Activated CD4-positive, alpha-beta T cell treated with anti-CD3 and anti-CD28 coated beads, Interleukin-2, amount 50 U/mL, for 1 hour (primary cell): ENCODE measurements at regions not wholly inside any gene's neighbourhood (a gene's known extent, or its start where the extent isn't known, plus 50 kb on each side); places are given as distances from the start of the nearest gene placed in this dataset.

Experiments
- DNase-seq: peaks from one replicate; pipeline ENCODE4 v3.0.0-alpha.2; 2020

DNA sequence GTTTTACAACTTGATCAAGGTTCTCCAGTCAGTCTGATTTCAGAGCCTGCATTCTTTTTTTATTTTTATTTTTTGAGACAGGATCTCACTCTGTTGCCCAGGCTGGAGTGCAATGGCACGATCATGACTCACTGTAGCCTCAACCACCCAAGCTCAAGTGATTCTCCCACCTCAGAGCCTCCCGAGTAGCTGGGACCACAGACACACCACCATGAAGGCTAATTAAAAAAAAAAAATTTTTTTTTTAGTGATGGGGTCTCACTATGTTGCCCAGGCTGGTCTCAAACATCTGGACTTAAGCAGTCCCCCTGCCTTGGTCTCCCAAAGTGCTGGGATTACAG is 117.2 kb upstream of the NAV2 start:
- no peak for DNase-seq

DNA sequence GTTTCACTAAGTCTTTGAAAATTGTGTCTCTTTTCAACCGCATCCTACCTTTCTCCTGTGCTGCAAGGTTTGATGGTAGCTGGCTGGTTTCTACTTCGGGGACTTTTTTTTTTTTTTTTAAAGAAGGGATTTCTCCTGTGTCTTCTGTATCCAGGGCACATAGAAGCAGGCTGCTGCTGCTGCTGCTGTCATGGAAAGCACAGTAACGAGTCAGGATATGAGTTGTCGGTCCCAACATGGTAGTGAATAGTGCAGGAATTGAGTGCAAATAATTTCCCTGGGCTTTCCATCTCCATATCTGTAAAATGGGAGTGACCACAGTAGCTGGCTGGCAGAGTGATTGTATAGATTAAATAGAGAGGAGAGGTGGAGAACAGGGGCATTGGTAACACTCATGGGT is 118.3 kb upstream of the NAV2 start:
- DNase-seq: no peak

DNA sequence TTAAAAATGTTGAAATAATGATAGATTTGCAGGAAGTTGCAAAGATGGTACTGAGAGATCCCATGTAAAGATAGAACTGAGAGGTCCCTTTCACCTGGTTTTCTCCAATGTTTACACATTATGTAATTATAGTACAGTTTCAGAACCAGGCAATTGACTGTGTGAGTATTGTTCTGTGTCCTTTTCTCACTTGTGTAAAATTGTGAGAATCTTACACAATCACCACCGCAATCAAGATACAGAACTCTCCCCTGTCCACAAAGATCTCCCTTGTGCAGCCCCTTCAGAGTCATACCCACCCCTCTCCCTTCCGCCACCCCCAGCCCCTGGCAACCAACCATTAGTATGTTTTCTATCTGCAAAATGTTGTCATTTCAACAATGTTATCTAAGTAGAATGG is 119.8 kb upstream of the NAV2 start:
- DNase-seq: no peak

DNA sequence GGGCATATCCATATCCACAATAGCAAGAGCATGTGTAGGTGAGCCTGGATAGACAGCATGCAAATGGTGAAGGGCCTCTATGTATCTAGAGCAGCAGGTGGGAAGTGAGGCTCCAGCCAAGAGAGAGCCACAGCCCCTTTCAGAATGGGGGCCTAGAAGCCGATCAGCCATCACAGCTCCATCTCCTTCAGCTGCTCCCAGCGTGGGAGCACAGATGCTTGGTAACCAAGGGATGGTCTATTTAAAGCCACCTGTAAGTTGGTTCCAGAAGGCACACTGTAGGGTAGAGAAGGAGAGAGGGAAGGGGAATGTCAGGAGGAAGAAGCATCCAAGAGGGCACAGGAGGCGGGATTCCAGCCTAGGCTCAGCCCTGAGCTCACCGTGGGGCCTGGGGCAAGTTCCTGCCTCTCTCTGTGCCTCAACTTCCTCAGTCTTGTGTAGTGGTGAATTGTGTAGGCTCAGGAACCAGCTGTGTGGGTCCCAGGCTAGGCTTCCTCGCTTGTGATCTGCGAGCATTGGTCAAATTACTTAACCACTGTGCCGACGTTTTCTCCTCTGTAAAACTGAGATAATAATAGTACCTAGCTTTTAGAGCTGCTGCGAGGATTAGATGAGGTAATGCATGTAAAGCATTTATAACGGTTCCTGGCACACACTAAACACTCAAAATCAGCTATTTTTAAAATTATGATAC is 122.9 kb upstream of the NAV2 start:
- DNase-seq: no peak

DNA sequence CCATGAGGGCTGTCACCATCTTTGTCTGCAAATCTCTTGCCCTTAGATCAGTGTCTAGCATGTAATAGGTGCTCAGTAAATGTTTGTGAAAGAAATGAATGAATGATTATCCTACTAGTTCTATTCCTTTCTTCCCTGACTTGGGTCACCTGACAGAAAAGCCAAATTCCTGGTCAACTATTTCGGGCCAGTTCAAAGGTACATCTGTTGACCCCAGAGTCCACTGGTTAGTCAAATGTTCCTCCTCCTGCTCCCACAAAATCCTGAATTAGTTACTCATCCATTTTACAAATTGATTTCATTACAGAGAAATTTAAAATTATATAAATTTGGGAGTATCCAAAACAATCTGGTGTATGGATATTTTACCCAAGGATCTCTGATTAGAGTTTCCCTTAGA is 124.7 kb upstream of the NAV2 start:
- no peak for DNase-seq

DNA sequence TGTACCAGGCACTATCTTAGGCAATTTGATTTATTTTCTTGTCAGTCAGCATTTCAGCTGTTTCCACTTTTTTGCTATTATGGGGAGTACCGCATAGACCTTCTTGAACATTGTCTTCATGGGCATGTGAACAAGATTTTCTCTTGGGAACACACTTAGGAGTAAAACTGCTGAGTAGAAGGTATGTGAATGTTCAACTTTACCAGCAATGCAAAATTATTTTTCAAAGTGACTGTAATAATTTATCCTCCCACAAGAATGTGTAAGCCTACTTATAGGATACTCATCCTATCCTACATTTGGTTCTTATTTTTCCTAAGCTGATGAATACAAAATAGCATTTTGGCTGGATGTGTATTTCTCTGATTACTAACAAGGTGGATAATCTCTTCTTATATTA is 132.0 kb upstream of the NAV2 start:
- no peak for DNase-seq

DNA sequence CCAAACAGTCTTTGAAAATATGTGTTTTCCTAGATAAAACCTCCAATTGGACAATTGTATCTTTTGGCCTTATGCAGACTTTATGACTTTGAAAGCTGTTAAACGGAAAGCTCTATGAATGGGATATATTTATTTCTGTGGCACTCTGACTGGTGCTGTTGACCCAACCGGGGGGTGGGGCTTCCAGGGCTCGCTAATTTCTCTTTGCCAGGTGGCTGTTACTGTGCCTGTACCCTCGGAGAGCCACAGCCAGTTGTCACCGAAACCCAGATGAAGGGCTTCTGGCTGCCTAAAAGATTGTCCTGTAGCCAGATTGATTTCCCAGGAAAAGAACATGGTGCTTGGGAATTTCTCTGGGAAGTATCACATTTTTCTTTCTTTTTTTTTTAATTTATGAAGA is 132.7 kb upstream of the NAV2 start:
- DNase-seq: no peak

DNA sequence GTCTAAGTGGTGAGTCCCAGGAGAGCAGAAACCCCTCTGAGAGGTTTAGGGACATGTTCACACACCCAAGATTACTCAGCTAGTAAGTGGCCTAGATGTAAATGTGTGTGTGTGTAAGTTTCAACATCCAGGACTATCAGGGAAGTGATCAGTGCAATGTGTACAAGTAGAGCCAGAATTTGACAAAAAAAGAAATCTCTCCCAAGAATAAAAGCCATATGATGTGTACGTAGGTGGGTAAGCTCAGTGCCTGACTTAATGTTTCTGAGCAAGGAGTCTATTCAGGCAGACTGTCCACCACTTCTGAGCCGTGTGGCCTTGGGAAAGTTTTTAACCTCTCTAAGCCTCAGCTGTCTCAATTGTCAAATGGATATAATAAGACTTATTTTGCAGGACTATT is 133.8 kb upstream of the NAV2 start:
- DNase-seq: no peak

DNA sequence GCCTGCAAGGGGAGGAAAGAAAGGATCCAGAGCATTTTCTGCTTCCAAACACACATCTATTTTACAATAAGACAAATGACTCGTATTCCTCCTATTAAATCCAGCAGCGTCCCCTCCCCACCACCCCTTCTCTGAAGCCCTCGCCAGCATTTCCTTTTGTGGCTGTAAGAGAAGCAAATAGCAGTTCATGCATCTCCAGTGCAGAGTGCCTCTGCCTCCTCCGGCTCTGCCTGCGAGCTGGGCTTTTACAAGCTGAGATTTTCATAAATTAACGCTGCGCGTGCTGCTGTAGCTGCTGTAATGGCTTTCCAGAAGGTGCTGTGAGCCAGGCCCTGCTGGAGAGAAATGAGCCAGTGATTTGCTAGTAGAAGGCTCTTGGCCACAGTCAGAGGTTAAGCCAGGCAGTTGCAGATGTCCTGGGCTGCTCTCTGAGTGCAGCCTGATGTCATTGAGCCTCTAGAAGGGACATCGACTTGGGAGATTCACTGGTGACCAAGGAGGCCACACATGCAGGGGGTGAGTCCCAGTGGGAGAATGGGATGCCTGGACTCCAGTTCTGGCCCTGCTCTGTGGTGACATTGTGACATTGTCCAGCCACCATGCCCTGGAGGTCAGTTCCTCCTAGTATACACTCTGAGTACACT is 134.5 kb upstream of the NAV2 start:
- DNase-seq: no peak

DNA sequence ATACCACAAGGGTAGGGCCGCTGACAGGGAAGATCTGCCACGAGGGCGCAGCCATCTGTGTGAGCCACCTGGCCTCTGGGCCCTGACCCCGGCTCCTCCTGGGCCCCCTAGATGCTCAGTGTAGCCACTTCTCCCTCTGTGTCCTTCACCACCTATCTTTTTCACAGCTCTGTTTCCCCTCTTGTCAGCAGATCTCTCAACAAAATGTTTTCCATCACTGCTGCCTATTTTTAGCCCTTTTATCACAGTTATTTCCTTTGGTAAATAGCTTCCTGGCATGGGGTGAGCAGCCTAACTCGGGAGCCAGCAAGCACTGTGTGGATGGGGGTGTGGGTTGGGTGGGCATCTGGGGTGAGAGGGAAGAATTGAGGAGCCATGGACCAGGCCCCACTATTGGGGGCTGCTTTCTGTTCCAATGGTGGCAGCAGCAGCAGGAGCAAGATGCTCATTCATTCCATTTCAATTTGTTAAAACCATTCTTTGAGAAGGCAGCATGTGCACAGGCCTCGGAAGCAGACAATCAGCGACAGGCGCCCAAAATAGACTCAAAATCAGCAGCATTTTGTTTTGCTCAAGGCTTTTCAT is 135.2 kb upstream of the NAV2 start:
- DNase-seq: no peak

DNA sequence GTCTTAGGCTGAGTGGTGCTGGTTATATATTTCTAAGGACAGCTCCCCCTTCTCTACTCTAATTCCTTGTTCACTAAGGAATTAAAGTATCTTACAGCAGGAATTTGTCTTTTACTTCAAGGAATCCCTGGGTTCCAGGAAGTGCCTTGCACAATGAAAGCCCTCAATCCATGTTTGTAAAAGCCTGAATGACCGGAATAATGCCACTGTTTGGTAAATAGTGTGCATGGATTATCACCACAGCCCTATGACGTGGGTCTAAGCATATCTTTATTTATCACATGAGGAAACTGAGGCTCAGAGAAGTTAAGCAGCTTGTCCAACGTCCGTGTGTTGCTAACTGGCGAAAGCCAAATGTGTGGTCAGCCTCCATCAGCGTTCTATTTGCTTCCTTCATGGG is 135.7 kb upstream of the NAV2 start:
- DNase-seq: no peak

DNA sequence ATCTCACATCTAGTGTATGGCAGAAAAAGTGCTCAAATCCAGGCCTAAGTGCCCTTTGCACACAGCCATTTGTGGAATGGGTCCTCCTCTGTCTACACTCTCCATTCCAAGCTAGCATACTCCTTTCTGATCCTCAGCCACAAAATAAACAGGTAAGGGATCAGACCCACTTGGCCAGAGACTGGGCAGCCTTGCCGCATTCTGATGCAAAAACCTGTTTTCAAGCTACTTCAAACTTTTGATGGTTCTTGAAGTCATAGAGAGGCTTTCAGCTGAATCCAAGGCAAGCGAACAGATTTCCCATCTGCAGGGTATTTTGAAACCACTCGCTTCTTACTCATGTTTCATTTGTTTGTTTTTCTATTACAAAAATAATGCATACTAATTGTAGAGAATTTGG is 136.6 kb upstream of the NAV2 start:
- DNase-seq: no peak

DNA sequence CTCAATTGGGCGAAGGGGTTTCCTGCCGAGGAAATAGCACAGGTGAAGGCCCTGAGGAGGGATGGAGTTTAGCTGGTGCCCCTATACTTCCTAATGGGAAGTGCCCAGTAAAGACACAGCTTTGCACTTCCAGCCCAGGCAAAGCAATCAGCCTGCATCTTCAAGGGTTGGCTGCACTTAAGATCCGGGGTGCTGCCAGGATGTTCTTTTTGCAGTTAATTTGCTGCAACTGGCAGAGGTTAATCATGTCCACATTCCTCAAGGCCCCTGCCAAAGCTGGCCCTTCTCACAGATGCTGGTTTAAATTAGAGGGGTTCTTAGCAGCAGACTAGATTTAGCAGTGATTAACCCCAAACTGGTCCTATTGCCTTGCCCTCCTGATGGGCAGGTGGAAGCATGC is 137.7 kb upstream of the NAV2 start:
- DNase-seq: no peak

DNA sequence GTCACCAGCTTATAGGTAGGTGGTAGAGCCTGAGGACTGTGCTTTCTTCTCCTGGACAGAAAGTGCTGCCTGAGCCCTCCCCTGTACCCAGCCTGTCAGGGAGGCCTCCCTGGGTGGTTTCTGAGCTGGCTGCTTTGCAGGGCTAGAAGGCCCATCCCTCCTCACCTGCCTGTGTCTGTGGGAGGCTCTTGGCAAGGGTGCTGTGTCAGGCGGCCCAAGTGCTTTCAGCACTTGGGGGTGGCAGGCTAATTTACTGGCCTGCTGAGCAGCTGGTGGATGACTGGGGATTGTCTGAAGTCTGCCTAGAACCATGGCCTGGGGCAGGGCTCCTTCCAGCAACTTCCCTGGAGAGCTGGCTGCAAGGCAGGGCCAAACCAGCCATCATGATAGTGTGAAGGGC is 139.0 kb upstream of the NAV2 start:
- DNase-seq: no peak

DNA sequence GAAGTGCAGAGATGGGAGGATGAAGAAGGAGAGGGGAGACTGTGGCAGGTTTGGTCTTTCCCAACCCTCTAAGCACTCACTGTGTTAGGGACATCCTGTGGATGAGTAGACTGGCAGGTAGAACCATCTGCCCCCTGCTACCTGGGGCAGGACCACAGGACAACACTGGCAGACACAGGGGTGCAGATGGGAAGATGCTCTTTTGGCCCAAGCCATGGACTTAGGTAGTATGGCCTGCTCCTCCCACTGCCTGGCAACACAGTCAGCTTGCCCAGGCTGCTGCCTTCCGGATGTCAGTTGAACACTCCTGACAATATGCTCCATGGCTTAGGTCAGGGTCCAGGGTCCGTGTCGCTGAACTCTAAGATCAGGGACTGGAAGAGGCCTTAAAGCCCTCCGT is 140.7 kb upstream of the NAV2 start:
- DNase-seq: no peak

DNA sequence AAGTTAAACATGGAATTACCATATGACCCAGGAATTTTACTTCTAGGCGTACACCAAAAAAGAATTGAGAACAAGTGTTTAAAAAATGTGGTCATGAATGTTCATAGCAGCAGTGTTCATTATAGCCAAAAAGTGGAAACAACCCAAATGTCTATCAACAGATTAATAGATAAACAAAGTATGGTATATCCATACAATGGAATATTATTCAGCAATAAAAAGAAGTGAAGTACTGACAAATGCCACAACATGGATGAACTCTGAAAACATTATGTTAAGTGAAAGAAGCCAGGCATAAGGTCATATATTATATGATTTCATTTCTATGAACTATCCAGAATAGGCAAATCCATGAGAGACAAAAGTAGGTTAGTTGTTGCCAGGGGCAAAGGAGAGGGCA is 141.7 kb upstream of the NAV2 start:
- DNase-seq: no peak

DNA sequence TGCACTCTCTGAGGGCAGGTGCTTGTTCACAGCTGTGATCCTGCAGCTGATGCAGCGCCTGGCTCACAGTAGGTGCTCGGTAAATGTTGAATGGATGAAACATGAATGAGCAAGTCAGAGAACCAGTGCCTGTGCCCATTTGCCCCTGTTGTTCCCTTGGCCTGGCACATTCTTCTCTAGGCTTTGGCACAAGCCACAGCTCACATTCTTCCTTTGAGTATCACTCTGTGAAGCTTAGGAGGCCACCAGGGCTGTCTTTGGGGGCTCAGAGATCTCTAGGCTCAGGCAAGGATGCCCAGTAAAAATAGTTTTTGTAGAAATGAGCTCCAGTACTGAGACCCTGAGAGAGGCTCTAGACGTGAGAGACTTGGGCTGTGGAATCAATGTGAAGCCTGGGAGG is 144.6 kb upstream of the NAV2 start:
- no peak for DNase-seq

DNA sequence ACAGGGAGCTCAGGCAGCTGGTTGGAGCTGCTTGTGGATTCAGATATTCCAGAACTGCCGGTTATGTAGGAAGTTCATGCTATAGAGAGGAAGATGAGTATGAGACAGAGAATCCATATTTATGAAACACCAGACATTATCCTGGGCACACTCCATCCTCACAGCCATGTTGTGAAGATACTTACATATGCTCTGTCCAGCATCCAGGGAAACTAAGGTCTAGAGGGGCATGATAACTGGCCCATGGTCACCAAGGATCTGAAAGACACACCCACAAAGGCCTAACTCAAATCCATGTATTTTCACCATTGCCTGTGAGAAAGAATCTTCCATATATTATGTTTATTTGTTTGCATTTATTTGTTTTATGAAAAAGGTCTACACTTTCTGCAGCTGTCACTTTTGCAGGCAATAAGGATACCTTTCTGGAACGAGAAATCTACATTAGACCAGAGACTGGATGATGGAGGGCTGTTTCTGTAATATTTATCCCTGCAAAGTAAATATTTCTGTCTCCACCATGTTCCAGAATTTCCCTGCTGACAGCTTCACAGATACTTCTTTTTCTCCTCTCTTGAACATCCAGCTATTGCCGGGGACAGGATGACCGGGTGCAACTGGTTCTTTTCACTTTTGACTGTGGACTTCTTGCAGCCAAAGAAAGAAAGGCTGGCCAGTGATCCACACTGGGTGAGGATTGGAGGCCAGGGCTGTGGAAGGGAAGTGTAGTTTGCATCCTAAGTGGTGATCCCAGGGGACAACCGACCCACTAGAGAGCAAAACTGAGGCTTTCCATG is 145.9 kb upstream of the NAV2 start:
- DNase-seq: no peak

DNA sequence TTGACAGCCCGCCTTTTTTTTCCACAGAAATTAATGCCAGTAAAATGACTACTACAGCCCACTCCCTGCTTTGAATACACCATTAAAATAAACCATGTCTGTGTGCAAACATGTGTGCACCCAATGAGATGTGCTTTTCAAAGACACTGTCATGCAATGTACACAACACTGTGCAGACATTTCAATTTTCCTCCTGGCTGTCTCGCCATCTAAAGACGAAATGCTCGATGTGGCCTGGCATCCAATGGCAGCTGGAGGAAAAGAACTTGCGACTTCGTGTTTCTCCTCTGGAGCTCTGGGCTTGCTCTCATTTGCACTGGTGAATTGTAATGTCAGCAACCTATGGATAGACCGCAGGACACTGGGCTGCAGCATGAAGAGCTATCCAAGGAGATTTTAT is 147.0 kb upstream of the NAV2 start:
- DNase-seq: no peak

DNA sequence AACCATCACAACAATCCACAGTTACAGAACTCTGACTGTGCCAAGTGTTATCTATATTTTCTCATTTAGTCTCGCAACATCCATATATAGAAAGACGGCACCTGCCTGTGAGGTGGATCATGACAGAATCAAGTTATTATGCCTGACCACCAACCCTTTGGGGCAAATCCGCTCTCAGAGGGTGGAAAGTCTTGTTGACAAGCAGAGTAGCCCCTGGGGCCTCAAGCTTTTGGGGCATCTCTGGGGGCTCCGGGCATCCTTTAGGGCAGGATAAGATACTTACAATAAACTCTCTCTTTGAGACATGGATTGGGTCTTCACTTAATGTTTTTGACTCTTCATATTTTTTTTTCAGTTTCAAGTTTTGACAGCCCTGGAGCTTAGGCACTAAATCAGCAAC is 150.5 kb upstream of the NAV2 start:
- DNase-seq: no peak

DNA sequence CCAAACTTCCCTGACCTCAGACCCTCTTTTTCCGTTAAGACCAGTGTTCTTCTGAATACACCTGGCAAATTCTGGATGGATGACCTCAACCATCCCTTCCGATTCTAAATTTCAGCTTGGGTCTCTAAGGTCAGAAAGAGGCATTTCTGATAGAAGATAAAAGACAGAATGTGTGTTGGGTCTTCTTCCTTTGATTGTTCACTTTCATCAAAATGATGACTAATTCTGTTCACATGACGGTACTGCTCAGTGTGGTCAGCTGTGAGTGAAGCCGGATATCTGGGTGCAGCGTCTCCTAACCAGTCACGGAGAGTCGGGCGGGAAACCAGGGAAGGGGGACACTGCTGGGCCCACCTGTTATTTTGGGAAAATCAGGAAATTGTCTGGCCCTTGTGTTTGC is 151.6 kb upstream of the NAV2 start:
- DNase-seq: no peak

DNA sequence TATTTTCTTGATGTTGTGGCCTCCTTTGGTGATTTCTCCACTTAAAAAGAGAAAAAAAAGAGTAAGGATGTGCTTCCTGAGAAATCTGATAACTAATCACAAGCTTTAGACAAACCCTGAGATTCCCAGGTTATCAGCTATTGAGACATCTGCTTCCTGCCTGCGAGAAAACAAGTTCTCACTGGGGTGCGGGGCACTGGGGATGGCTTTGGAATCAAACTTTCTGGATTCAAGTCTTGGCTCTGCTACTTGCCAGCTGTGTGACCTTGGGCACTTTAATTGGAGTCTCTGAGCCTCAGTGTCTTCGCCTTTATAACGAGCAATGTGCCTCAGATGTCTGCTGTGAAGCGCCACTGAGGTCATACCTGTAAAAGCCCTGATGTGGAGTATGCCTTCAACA is 152.5 kb upstream of the NAV2 start:
- no peak for DNase-seq

DNA sequence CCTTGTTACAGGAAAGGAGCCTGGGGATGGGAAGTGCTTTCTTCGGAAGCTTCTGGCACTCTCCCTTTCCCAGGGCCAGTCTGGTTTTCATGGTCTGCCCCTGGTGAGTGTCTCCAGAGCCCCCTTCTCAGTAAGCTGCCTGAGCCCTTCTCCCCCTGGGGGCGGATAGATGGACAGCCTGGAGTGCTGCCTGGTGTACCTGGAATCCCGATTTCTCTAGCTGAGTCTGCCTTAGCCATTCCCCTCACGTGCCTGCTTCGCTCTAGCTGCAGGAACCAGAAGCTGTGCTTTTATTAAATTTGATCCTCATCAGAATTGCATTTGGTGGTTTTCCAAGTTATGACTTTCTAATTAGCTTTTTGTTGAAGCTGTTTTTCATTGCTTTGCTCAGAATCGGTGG is 152.9 kb upstream of the NAV2 start:
- DNase-seq: no peak
